GM21825 (cell line): ENCODE measurements at regions not wholly inside any gene's neighbourhood (a gene's known extent, or its start where the extent isn't known, plus 50 kb on each side); places are given as distances from the start of the nearest gene placed in this dataset.

ENCODE experiments used
- ATAC-seq: cut with Tn5 transposase; IDR thresholded peaks from one replicate; pipeline ENCODE4 v1.9.1; 2021; ENCODE audit warnings: mild to moderate bottlenecking, moderate library complexity; ENCODE audit not compliant: unreplicated experiment

- ATAC-seq = no peak
Measured at GRCh38 chr11:109856928-109857327, 236.3 kb upstream of the ZC3H12C start.

DNA sequence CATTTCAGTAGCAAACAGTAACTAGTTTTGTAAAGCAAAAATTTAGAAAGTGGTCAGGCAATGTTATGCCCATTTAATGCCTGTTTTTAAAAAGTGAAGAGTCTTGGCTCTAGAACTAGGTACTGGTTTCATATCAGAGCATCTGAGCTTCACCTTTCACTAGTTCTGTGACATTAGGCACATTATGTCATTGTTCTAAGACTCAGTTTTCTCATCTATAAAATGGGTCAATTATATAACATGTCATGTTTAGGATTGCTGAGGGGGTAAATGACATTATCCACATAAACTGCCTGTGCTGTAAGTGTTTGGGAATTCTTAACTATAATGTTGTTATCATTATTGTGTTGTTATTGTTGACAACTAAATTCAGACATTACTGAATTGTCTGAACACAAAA is 235.6 kb upstream of the ZC3H12C start:
- no peak for ATAC-seq

GRCh38 chr11:109858152-109858551 is 235.0 kb upstream of the ZC3H12C start:
- ATAC-seq = no peak

DNA sequence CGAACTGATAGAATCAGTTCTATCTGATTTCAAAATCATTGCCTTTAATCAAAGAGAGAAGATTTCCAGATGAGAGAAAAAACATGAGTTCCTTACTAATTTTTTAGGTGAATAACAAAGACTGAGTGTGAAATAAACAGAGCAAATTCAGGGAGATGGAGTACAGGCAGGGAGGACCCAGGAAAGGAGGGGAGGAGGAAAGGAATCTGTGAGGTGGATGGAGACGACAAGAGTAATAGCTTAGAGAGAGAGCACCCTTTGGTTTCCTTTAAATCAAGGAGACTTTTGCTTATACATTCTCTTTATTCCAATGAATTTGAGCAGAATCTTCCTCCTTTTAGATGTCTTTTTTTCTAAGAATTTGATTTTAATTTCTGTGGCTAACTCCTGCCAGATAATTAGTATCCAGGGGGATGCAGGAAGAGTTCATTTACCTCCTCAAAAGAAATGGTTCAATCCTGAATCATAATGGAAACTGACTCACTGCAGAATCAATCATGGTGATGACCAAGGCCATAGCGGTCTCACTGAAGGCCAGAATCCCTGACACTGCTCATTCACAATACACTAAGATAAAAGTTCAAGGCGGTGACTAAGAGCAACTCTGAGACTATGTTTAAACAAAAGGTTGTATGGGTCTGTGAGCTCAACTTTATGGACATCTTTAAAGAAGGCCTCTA is 234.0 kb upstream of the ZC3H12C start:
- no peak for ATAC-seq

GRCh38 chr11:109862835-109863234 is 230.4 kb upstream of the ZC3H12C start:
- ATAC-seq = no peak

- peak; percentile 95 for ATAC-seq
Measured at GRCh38 chr11:109864151-109864661, 229.0 kb upstream of the ZC3H12C start.

GRCh38 chr11:109864834-109865547 is 228.2 kb upstream of the ZC3H12C start:
- no peak for ATAC-seq

DNA sequence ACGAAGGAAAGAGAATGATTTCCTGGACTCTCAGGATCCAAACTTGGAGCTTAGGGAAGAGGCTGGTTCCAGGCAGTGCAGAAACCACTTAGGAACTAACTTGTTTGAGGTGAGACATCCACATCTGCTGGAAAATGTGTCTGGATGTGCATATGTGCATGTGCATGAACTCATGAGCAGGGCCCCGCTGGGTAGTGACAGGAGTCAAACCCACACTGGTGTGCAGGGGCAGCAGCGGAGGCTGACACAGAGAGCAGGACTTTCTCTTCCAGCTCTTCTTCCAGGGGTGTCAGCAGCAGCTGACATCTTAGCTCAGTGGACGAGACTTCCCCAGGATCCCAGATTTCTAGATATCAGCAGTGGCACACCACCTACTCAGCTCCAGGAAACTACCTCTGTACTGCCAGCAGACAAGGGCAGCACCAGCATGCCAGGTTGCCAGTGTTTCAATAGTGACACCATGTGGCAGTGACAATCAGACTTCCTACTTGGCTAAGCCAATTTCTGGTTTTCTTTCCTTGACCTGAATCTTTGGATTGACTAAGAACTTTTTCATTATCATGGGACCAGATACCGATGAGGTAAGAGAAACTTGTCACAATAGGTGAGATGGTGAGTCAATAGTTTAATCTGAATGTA is 227.5 kb upstream of the ZC3H12C start:
- ATAC-seq = no peak

DNA sequence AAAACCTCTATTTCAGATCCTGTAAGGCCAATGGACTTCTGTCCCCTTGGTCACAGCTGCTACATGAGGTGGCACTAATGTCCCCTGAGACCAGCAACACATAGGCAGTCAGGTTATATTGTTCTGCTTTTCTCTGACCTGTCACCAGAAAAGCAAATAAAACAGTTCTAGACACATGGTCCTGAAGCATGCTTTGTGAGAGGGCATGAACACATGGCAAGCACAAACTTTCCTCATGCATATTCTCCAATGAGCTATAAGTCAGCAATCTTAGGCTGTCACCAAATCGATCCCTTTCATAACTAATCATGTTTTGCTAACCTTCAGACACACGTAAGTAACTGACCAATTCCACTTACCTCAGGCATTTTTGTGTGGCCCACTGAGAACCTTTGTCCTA is 225.4 kb upstream of the ZC3H12C start:
- ATAC-seq = no peak

- no peak for ATAC-seq
Measured at GRCh38 chr11:109869536-109869935, 223.7 kb upstream of the ZC3H12C start.

- no peak for ATAC-seq
Measured at GRCh38 chr11:109870297-109870696, 222.9 kb upstream of the ZC3H12C start.

DNA sequence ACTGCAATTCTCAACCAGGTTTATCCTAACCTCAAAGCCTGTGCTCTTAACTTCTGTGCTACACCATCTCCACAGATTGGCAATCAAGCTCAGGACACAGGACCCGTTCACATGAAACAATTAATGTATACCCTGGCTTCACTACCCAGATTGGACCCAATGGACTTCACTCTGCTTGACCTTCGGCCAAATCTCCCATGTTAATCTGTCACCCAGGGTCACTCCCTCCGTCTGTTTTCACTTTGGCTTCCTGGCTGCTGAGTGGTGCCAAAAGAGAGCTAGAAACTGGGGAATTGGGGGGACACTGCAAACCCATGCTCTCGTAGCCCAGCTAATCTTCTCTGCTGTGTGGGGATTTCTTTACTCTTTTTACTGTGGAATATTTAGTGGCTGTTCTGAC is 216.1 kb upstream of the ZC3H12C start:
- no peak for ATAC-seq

GRCh38 chr11:109884501-109884900 is 208.7 kb upstream of the ZC3H12C start:
- ATAC-seq = no peak

DNA sequence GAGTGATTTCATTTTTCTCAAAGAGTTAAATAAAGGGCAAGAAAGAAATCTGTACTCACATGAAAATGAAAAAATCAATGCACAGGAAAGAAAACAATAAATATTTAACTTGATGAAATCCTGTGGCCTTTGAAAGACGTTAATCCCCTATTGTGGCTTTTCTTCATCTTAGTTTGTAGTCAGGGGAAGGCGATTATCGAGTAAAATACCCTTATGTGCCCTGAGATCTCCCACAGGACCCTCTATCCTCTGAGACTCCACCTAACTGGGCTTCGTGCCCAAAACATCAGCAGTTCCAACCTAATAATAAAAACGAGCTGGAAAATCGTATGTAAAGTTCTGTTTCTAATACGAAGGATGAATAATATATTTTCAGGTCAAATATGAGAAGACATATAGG is 208.2 kb upstream of the ZC3H12C start:
- ATAC-seq = no peak

DNA sequence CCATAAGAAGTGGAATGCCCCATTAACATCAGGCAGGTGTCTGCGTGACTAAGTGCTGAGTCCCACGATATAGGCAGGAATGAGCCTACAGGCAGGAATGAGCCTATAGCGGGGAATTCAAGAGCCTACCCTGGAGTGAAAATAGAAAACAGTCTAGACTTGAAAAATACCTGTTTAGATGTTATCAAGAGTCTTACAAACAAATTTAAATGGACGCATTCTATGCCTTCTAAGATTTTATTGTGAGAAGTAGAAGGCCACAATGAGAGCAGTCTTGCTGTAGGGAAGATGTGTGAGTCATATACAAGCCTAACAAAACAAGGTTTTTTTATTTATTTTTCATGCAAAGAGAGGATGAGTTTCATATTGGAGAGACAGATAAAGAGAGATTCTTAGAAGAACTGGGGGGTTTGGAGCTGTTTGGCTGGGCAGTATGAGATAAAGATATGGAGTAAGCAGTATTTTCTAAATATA is 200.8 kb upstream of the ZC3H12C start:
- no peak for ATAC-seq

DNA sequence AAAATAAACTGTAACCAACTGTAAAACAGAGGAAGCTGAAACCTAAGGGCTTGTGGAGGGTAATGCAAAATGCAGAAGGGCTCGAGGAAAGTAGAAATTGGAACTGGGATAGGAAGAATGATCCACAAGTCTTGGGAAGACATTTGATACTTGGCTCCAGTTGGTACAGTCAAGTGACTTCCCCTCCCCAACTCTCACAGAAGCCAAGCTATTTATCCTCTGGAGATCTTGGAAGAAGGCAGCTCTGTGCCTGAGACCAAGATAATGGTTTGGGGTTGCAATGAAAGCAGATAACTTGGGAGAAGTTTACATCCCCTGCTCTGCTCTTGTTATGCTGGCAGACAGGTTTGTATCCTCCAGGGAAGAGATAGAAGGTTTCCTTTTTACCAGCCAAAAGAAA is 198.9 kb upstream of the ZC3H12C start:
- no peak for ATAC-seq

DNA sequence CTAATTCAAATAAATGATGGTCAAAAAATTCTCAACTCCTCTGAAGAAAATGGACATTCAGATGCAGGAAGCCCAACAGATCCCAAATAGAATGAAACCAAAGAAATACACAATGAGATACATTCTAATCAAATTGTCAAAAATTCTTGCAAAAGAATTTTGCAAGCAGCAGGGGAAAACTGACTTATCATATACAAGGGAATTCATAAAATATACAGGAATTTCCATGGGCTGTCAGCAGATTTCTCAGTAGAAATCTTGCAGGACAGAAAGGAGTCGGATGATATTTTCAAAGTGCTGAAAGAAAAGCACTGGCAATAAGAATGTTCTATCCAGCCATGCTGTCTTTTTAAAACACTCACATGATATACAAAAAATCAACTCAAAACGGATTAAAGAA is 194.6 kb upstream of the ZC3H12C start:
- ATAC-seq = no peak

DNA sequence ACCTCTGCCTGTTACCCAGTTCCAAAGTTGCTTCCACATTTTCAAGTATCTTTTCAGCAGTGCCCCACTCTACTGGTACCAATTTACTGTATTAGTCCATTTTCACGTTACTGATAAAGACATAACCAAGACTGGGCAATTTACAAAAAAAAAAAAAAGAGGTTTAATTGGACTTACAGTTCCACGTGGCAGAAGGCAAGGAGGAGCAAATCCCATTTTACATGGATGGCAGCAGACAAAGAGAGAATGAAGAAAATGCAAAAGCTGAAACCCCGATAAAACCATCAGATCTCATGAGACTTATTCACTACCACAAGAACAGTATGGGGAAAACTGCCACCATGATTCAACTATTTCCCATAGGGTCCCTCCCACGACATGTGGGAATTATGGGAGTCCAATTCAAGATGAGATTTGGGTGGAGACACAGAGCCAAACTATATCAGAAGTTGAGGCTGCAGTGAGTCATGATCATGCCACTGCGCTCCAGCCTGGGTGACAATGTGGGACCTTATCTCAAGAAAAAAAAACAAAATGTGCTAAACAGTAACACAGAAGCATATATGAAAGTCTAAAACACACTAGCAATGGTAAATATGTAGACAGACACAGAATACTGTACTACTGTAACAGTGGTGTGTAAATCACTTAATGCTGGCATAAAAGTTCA is 190.3 kb upstream of the ZC3H12C start:
- ATAC-seq = no peak

GRCh38 chr11:109911488-109911887 is 181.7 kb upstream of the ZC3H12C start:
- ATAC-seq = no peak

DNA sequence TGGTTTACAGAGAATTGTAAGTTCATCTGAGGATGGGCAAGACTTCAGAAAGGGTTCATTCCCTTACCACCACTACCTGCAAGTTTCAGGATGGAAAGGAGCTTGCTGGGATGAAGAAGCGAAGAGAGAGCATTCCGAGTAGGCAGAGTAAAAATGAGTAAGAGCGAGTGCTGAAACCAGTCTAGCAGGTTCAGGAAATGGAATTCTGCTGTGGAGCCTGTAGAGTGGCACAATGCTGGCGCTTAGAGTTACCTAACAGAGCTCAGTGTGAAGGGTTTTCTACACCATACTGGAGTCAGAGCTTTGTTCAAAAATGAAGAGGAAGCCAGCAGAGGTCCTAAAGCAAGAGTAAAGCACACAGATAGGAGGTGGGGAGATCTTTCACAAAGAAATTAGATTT is 179.2 kb upstream of the ZC3H12C start:
- no peak for ATAC-seq
